Ascending aorta (tissue), 2 donors: ENCODE measurements at regions not wholly inside any gene's neighbourhood (a gene's known extent, or its start where the extent isn't known, plus 50 kb on each side); places are given as distances from the start of the nearest gene placed in this dataset.

ENCODE experiments used
- DNase-seq, 2 donors: peaks; one replicate each; pipeline ENCODE4 v3.0.0-alpha.2; 2019; ENCODE audit warnings: low spot score in 2 of 2
- H3K27ac ChIP-seq, 2 donors: fragments of 200-600 bp; sonication (generic); one replicate each; pipeline ENCODE4 v1.5.1; 2016 to 2017; ENCODE audit warnings: mild to moderate bottlenecking in 1 of 2
- H3K27me3 ChIP-seq: fragments of 200-600 bp; sonication (generic); one replicate; pipeline ENCODE4 v1.5.1; 2017
- H3K36me3 ChIP-seq, 2 donors: fragments of 200-600 bp; sonication (generic); one replicate each; pipeline ENCODE4 v1.5.1; 2016
- H3K4me1 ChIP-seq, 2 donors: fragments of 200-600 bp; sonication (generic); one replicate each; pipeline ENCODE4 v1.5.1; 2016 to 2017; ENCODE audit warnings: mild to moderate bottlenecking in 1 of 2
- H3K4me3 ChIP-seq, 2 donors: fragments of 200-600 bp; sonication (generic); one replicate each; pipeline ENCODE4 v1.5.1; 2016 to 2017; ENCODE audit warnings: mild to moderate bottlenecking in 1 of 2
- H3K9me3 ChIP-seq, 2 donors: fragments of 200-600 bp; sonication (generic); one replicate each; pipeline ENCODE4 v1.5.1; 2016
- intact Hi-C: fragments of 100-400 bp; cut with DNase I; formaldehyde crosslinking; loops from one replicate; pipeline ENCODE4 v1.15.1; 2023
- TF ChIP-seq, protein P1 (sequence below), 3 experiments: fragments of 200-600 bp in 2 of 3; fragments of 450-650 bp in 1 of 3; sonication (generic) in 2 of 3; IDR thresholded peaks; one replicate each; pipeline ENCODE4 v1.5.1; 2016 to 2019; ENCODE audit warnings: antibody characterized with exemption in 3 of 3, mild to moderate bottlenecking in 1 of 3, moderate library complexity in 1 of 3

DNA sequence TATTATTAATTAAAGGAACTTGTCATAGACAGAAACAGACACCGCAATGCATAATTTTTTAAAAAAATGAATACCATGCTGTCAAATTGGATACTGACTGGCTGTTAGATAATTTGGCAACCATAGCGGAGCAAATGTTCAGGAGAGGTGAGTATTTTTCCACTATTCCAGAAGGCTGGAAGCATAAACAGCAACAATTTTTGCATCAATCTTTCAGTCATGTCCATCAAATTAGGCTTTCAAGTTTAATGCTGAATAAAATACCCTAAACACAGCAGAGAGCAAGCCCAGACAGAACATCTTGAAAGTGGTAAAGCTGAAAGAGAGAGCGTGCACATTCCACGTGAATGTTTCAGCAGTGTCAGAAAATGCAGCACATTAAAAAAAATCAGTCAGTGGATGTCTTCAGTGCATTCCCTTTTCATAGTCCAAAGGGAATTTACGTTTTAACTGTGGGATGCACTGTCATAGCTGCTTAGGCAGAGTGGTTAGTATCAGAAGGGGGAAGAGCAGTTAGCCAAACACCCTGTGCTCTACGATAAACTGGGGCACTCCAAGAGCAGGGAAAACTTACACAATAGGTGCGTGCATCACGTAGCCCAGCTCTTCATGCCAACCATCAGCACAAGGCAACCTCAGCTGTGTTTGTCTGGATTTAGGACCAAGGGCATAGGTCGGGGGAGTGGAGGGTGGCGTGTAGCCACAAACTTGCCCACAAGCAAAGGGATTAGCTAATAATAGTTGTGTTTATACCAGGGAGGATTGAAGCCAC is 116.2 kb upstream of the STMND1 start:
- H3K9me3 ChIP-seq, result no peaks in the 10 kb centered on the region
- no peaks in the 10 kb centered on the region for H3K36me3 ChIP-seq
- DNase-seq, result no peak
- H3K27me3 ChIP-seq, result no peaks in the 10 kb centered on the region
- H3K4me3 ChIP-seq, result no peak overlapping the region
- no peak overlapping the region for H3K27ac ChIP-seq
- no peaks in the 10 kb centered on the region for H3K4me1 ChIP-seq
- intact Hi-C loops, result no loop called here
- TF ChIP-seq, protein P1, sequence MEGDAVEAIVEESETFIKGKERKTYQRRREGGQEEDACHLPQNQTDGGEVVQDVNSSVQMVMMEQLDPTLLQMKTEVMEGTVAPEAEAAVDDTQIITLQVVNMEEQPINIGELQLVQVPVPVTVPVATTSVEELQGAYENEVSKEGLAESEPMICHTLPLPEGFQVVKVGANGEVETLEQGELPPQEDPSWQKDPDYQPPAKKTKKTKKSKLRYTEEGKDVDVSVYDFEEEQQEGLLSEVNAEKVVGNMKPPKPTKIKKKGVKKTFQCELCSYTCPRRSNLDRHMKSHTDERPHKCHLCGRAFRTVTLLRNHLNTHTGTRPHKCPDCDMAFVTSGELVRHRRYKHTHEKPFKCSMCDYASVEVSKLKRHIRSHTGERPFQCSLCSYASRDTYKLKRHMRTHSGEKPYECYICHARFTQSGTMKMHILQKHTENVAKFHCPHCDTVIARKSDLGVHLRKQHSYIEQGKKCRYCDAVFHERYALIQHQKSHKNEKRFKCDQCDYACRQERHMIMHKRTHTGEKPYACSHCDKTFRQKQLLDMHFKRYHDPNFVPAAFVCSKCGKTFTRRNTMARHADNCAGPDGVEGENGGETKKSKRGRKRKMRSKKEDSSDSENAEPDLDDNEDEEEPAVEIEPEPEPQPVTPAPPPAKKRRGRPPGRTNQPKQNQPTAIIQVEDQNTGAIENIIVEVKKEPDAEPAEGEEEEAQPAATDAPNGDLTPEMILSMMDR (IDR thresholded peaks at IDR 0.05), result no peak

DNA sequence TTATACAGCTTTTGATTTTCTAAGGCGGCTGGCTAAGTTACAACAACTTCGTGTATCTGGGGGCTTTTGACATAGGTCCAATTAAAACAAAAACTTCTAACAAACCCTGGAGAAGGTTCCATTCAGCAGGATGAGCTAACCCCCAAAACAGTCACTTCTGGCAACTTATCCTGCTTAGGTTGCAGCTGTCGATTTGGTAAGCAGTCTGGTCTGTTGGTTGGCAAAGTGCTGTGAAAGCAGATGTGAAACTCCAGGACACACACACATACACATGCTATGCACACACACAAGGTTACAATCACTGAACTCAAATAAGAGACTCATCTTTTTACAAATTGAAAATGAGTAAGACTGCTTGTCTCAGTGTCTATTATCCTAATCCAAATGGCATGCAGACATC is 119.0 kb upstream of the STMND1 start:
- intact Hi-C loops, result no loop called here
- Histone ChIP-seq H3K9me3 (no peaks in the 10 kb centered on the region), H3K27ac (no peak overlapping the region), H3K4me3 (no peak overlapping the region), H3K36me3 (no peaks in the 10 kb centered on the region), H3K4me1 (no peaks in the 10 kb centered on the region), H3K27me3 (no peaks in the 10 kb centered on the region)
- DNase-seq, result no peak
- TF ChIP-seq, protein P1 (IDR thresholded peaks at IDR 0.05), result no peak

DNA sequence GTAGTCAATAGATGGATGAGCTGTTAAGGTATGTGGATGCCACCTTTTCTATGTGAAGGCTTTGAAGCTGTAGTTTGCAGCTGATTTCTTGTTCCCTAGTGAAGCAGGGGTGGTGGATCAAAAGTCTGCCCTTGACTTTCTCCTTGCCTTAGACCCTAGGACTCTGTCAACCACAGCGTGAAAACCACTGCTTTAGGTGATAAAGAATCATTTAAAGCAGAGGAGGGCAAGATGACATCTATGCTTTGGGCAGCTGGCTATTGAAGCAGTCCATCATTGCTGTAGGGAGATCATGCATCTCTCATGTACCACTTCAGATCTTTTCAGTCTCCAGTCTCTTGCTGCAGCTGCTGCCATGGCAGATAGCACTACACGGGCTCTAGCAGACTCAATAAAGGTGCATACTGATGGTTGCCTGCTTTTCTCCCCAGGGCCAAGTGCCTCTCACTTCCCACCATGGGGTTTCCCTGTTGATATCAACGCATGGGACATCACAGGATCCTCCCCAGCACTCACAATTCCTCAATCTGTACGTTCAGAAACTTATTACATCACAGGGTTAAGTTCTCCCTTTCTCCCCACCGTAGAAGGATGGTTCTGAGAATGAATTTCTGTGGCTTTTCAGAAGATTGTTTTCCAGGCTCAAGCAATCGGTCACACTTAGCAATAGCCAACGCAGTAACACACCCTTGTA is 122.0 kb upstream of the STMND1 start:
- intact Hi-C loops, result no loop called here
- Histone ChIP-seq H3K27ac (no peak overlapping the region), H3K27me3 (no peaks in the 10 kb centered on the region), H3K4me1 (no peaks in the 10 kb centered on the region), H3K9me3 (no peaks in the 10 kb centered on the region), H3K4me3 (no peak overlapping the region), H3K36me3 (no peaks in the 10 kb centered on the region)
- no peak for DNase-seq
- TF ChIP-seq, protein P1 (IDR thresholded peaks at IDR 0.05), result no peak

DNA sequence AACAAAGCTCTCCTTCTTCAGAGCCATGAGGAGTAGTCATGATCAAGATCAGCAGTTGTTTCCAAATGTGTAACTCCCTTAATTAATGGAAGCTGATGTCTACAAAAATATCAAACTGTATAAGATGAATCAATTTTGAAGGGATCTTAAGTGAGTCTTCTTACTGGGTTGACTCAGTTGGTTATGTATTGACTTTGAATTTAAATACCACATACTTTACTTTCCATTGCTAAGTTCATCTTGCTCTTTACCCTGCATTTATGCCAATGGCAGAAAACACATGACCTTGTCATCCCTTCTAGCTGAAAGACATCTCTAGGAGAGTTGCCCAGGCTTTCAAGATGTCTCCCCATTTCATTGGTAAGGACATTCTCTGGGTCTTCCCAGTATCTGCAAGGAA is 123.2 kb upstream of the STMND1 start:
- TF ChIP-seq, protein P1 (IDR thresholded peaks at IDR 0.05), result no peak
- DNase-seq, result no peak

DNA sequence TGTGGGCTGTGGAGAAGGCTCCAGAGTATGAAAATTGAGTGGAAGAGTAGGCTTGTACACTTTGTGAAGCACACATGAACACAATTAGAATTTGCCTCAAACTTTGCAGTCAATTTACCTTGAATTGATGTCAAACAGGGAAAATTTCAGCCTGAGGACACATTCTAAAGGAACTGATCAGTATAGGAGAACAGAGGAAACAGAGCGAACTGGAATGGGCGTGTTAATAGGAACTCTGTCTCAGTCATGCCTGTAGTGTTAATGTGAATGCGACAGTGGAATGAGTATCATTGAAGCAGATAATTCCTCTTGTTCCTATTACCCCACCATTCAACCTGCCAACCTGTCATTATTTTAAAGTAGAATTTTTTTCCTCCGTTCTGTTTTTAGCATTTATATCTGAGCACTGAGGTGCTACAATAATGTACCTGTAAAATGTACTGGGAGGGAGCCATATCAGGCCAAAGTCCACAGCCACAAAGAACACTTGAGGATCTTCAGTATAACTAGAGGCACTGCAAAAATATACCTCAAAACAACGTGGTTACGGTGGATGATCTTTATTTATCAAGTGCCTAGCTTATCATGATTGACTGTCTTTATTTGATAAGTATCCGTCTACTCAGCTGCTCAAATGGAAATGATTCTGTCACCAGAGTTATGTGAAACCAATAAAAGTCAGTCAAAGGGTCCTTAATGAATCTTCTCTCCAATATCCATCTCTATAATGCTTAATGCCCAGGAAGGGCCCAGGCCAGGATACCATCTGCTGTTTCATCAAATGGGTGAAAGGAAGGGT is 125.3 kb upstream of the STMND1 start:
- no peak overlapping the region for H3K4me3 ChIP-seq
- H3K4me1 ChIP-seq, result peaks cover 0 to 5% of the 10 kb centered on the region in 2 donors
- intact Hi-C loops, result no loop called here
- no peak for DNase-seq
- TF ChIP-seq, protein P1 (IDR thresholded peaks at IDR 0.05), result no peak
- H3K36me3 ChIP-seq, result no peaks in the 10 kb centered on the region
- no peak overlapping the region for H3K27ac ChIP-seq
- no peaks in the 10 kb centered on the region for H3K27me3 ChIP-seq
- no peaks in the 10 kb centered on the region for H3K9me3 ChIP-seq

More for the DNA sequence above, 123.2 kb upstream of the STMND1 start:
- no peaks in the 10 kb centered on the region for H3K36me3 ChIP-seq
- peaks cover 0 to 5% of the 10 kb centered on the region in 2 donors for H3K4me1 ChIP-seq
- H3K4me3 ChIP-seq, result no peak overlapping the region
- intact Hi-C loops, result no loop called here
- no peaks in the 10 kb centered on the region for H3K27me3 ChIP-seq
- H3K27ac ChIP-seq, result no peak overlapping the region
- H3K9me3 ChIP-seq, result no peaks in the 10 kb centered on the region
